GF-D8 (cell line): ENCODE measurements at regions not wholly inside any gene's neighbourhood (a gene's known extent, or its start where the extent isn't known, plus 50 kb on each side); places are given as distances from the start of the nearest gene placed in this dataset.
"Not testable (repeated sequence)": the region's sequence is repeated elsewhere in the genome, so short reads cannot be mapped to it uniquely, and the experiment has no call there.

Source experiments
- DNase-seq: peaks from one replicate; lab custom pipeline; 2025; lab: John Stamatoyannopoulos, UW

GRCh38 chr11:23480736-23481135 lies 620.5 kb upstream of the CCDC179 start:
- DNase-seq = no peak

GRCh38 chr11:23484146-23484545 lies 623.9 kb upstream of the CCDC179 start:
- not testable (repeated sequence) for DNase-seq

- DNase-seq = not testable (repeated sequence)
Measured at GRCh38 chr11:23484618-23485017, 624.3 kb upstream of the CCDC179 start.

GRCh38 chr11:23490557-23491235 lies 630.4 kb upstream of the CCDC179 start:
- DNase-seq = no peak

GRCh38 chr11:23494981-23495380 lies 634.7 kb upstream of the CCDC179 start:
- DNase-seq = no peak

- no peak for DNase-seq
Measured at GRCh38 chr11:23496340-23496739, 636.1 kb upstream of the CCDC179 start.

- DNase-seq = no peak
Measured at GRCh38 chr11:23497040-23497439, 636.8 kb upstream of the CCDC179 start.

- no peak for DNase-seq
Measured at GRCh38 chr11:23502389-23502788, 642.1 kb upstream of the CCDC179 start.

- no peak for DNase-seq
Measured at GRCh38 chr11:23502826-23503225, 642.6 kb upstream of the CCDC179 start.

GRCh38 chr11:23509023-23509422 lies 648.7 kb upstream of the CCDC179 start:
- no peak for DNase-seq

- DNase-seq = no peak
Measured at GRCh38 chr11:23509821-23510220, 649.5 kb upstream of the CCDC179 start.

- DNase-seq = no peak
Measured at GRCh38 chr11:23519194-23519593, 658.9 kb upstream of the CCDC179 start.

GRCh38 chr11:23520226-23520960 lies 660.1 kb upstream of the CCDC179 start:
- no peak for DNase-seq

GRCh38 chr11:23536907-23537306 lies 676.6 kb upstream of the CCDC179 start:
- DNase-seq = no peak

- no peak for DNase-seq
Measured at GRCh38 chr11:23539556-23539955, 679.3 kb upstream of the CCDC179 start.

- no peak for DNase-seq
Measured at GRCh38 chr11:23540101-23540561, 679.9 kb upstream of the CCDC179 start.

GRCh38 chr11:23542189-23542588 lies 681.9 kb upstream of the CCDC179 start:
- no peak for DNase-seq

GRCh38 chr11:23542816-23543215 lies 682.5 kb upstream of the CCDC179 start:
- DNase-seq = no peak

- DNase-seq = no peak
Measured at GRCh38 chr11:23543651-23544222, 683.5 kb upstream of the CCDC179 start.

- no peak for DNase-seq
Measured at GRCh38 chr11:23551706-23552105, 691.4 kb upstream of the CCDC179 start.

GRCh38 chr11:23554002-23554401 lies 693.7 kb upstream of the CCDC179 start:
- DNase-seq = no peak

- DNase-seq = no peak
Measured at GRCh38 chr11:23555085-23555484, 694.8 kb upstream of the CCDC179 start.

- no peak for DNase-seq
Measured at GRCh38 chr11:23556163-23556750, 696.0 kb upstream of the CCDC179 start.
